ENCODE measurements at regions not wholly inside any gene's neighbourhood (a gene's known extent, or its start where the extent isn't known, plus 50 kb on each side); places are given as distances from the start of the nearest gene placed in this dataset.

DNA sequence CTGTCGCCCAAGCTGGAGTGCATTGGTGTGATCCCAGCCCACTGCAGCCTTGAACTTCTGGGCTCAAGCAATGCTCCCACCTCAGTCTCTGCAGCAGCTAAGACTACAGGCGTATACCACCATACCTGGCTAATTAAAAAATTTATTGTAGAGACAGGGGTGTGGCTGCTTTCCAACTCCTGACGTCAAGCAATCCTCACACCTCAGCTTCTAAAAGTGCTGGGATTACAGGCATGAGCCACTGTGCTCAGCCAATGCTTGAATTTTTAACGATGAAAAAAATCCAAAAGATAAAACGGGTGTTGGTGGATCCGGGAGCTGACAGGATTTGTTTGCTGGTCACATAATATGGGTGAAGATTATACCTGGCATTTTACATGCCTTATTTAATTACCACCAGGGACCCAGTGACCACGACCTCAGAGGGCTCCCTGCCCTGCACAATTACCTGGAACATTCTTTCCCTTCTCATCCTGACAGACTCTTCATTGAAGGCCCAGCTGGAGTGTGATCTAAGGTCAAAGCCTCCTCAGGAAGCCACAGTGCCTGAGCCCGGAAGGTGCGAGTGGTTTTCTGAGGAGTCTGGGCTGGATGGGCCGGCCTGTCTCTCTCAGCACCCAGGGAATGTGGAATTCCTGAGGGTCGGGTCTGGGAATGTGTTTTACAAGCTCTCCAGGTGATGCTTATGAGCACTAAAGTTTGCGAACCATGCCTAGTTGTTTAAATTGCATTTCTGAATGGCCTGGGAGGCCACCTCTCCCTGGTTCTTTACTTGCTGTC is 193.3 kb downstream of the USP12 start:
- no peaks in the 10 kb centered on the region for H3K9me3 ChIP-seq

DNA sequence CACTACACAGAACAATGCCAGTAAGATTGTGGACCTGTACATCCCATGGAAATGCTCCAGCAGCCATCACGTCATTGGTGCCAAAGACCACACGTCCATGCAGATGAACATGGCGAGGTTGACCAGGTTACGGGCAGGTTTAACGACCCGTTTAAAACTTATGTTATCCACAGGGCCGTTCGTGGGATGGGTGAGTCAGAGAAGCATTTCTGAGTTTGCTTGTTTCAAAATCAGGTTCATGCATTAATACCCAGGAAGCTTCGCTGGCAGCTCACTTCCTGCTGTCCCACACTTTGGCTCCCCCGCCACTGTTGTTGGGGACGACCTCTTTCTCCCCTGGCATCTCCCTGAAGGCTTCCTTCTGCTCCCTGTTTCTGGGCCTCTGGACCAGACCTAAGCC is 194.1 kb downstream of the USP12 start:
- Histone ChIP-seq H3K36me3 (no peaks in the 10 kb centered on the region), H3K9me3 (no peaks in the 10 kb centered on the region), H3K27ac (no peak overlapping the region), H3K27me3 (peaks cover 0 to 36% of the 10 kb centered on the region in 2 donors), H3K4me1 (no peaks in the 10 kb centered on the region), H3K4me3 (no peak overlapping the region)
- TF ChIP-seq POLR2A (IDR thresholded peaks at IDR 0.05) (no peak), EP300 (IDR thresholded peaks at IDR 0.05) (no peak)
- TF ChIP-seq, protein P1, sequence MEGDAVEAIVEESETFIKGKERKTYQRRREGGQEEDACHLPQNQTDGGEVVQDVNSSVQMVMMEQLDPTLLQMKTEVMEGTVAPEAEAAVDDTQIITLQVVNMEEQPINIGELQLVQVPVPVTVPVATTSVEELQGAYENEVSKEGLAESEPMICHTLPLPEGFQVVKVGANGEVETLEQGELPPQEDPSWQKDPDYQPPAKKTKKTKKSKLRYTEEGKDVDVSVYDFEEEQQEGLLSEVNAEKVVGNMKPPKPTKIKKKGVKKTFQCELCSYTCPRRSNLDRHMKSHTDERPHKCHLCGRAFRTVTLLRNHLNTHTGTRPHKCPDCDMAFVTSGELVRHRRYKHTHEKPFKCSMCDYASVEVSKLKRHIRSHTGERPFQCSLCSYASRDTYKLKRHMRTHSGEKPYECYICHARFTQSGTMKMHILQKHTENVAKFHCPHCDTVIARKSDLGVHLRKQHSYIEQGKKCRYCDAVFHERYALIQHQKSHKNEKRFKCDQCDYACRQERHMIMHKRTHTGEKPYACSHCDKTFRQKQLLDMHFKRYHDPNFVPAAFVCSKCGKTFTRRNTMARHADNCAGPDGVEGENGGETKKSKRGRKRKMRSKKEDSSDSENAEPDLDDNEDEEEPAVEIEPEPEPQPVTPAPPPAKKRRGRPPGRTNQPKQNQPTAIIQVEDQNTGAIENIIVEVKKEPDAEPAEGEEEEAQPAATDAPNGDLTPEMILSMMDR (IDR thresholded peaks at IDR 0.05) = no peak
- WGBS, 2 donors = 62 to 63% methylated on average over 11 of the region's 11 CpGs
- no peak for DNase-seq (ENCODE audit: low spot score in 2 of 2)

More for the DNA sequence above, 193.3 kb downstream of the USP12 start:
- no peak for DNase-seq (ENCODE audit: low spot score in 2 of 2)
- H3K27me3 ChIP-seq = peaks cover 0 to 29% of the 10 kb centered on the region in 2 donors
- 53 to 55% methylated on average over 12 of the region's 12 CpGs for WGBS, 2 donors
- no peaks in the 10 kb centered on the region for H3K4me1 ChIP-seq
- TF ChIP-seq POLR2A (IDR thresholded peaks at IDR 0.05) (no peak), EP300 (IDR thresholded peaks at IDR 0.05) (no peak)
- TF ChIP-seq, protein P1 (IDR thresholded peaks at IDR 0.05) = no peak
- no peak overlapping the region for H3K27ac ChIP-seq
- no peak overlapping the region for H3K4me3 ChIP-seq
- H3K36me3 ChIP-seq = no peaks in the 10 kb centered on the region

GRCh38 chr13:26976313-26976712 is 195.3 kb downstream of the USP12 start:
- WGBS, 2 donors = 90 to 92% methylated on average over 1 of the region's 1 CpG
- Histone ChIP-seq H3K27me3 (peaks cover 0 to 36% of the 10 kb centered on the region in 2 donors), H3K4me1 (no peaks in the 10 kb centered on the region), H3K4me3 (no peak overlapping the region), H3K27ac (no peak overlapping the region), H3K9me3 (no peaks in the 10 kb centered on the region), H3K36me3 (no peaks in the 10 kb centered on the region)
- DNase-seq (ENCODE audit: low spot score in 2 of 2) = no peak
- TF ChIP-seq, protein P1 (IDR thresholded peaks at IDR 0.05) = no peak
- TF ChIP-seq POLR2A (IDR thresholded peaks at IDR 0.05) (no peak), EP300 (IDR thresholded peaks at IDR 0.05) (no peak)

- H3K27ac ChIP-seq = no peak overlapping the region
- H3K9me3 ChIP-seq = no peaks in the 10 kb centered on the region
- TF ChIP-seq POLR2A (IDR thresholded peaks at IDR 0.05) (no peak), EP300 (IDR thresholded peaks at IDR 0.05) (no peak)
- TF ChIP-seq, protein P1 (IDR thresholded peaks at IDR 0.05) = no peak
- DNase-seq (ENCODE audit: low spot score in 2 of 2) = no peak
- 65 to 84% methylated on average over 4 of the region's 4 CpGs for WGBS, 2 donors
- no peak overlapping the region for H3K4me3 ChIP-seq
- no peaks in the 10 kb centered on the region for H3K4me1 ChIP-seq
- H3K27me3 ChIP-seq = peaks cover 0 to 30% of the 10 kb centered on the region in 2 donors
- H3K36me3 ChIP-seq = no peaks in the 10 kb centered on the region
These were observed 197.7 kb downstream of the USP12 start for GRCh38 chr13:26973946-26974345.

GRCh38 chr13:26973295-26973694 is 198.3 kb downstream of the USP12 start:
- no peak for DNase-seq (ENCODE audit: low spot score in 2 of 2)
- Histone ChIP-seq H3K36me3 (no peaks in the 10 kb centered on the region), H3K4me3 (no peak overlapping the region), H3K4me1 (no peaks in the 10 kb centered on the region), H3K27ac (no peak overlapping the region), H3K9me3 (no peaks in the 10 kb centered on the region), H3K27me3 (peaks cover 0 to 30% of the 10 kb centered on the region in 2 donors)
- WGBS, 2 donors = 68% methylated on average over 6 of the region's 6 CpGs
- TF ChIP-seq, protein P1 (IDR thresholded peaks at IDR 0.05) = no peak
- TF ChIP-seq POLR2A (IDR thresholded peaks at IDR 0.05) (no peak), EP300 (IDR thresholded peaks at IDR 0.05) (no peak)
